Bronchial epithelial cell (primary cell): ENCODE measurements at regions not wholly inside any gene's neighbourhood (a gene's known extent, or its start where the extent isn't known, plus 50 kb on each side); places are given as distances from the start of the nearest gene placed in this dataset.

ENCODE experiments used
- DNase-seq: peaks from one replicate; pipeline ENCODE4 v3.0.0-alpha.2; 2010; ENCODE audit warnings: low read depth
- FAIRE-seq: peaks from 2 replicates; lab custom pipeline; 2011; peaks lifted over from hg19 to GRCh38; lab: Jason Lieb, UNC
- H3K27me3 ChIP-seq: 2 replicates; pipeline ENCODE4 v1.5.1; 2011; ENCODE audit warnings: low read length; ENCODE audit not compliant: control insufficient read depth, insufficient read depth
- H3K36me3 ChIP-seq: 2 replicates; pipeline ENCODE4 v1.5.1; 2011; ENCODE audit warnings: low read length; ENCODE audit not compliant: control insufficient read depth, insufficient read depth
- H3K4me3 ChIP-seq: 2 replicates; pipeline ENCODE4 v1.5.1; 2011; ENCODE audit warnings: mild to moderate bottlenecking, low read depth, low read length, control low read depth
- CTCF ChIP-seq: IDR thresholded peaks from 2 replicates; pipeline ENCODE4 v1.5.1; 2011; ENCODE audit warnings: mild to moderate bottlenecking, moderate library complexity, low read length, control low read depth, inconsistent platforms; ENCODE audit not compliant: insufficient read depth, severe bottlenecking

- FAIRE-seq (no peak), DNase-seq (no peak)
- Histone ChIP-seq H3K36me3 (no peaks in the 10 kb centered on the region), H3K27me3 (no peaks in the 10 kb centered on the region), H3K4me3 (no peak overlapping the region)
- TF ChIP-seq CTCF = no peak
Observed at GRCh38 chr12:107826276-107826675, 51.8 kb downstream of the ASCL4 start.

- Histone ChIP-seq H3K4me3 (no peak overlapping the region), H3K27me3 (no peaks in the 10 kb centered on the region), H3K36me3 (no peaks in the 10 kb centered on the region)
- FAIRE-seq (no peak), DNase-seq (no peak)
- no peak for TF ChIP-seq CTCF
Observed at GRCh38 chr12:107829271-107829670, 54.8 kb downstream of the ASCL4 start.

- TF ChIP-seq CTCF = no peak
- no peaks in the 10 kb centered on the region for H3K36me3 ChIP-seq
- DNase-seq = no peak
- H3K4me3 ChIP-seq = no peak overlapping the region
- no peak for FAIRE-seq
- no peaks in the 10 kb centered on the region for H3K27me3 ChIP-seq
Observed at GRCh38 chr12:107832441-107832840, 57.9 kb downstream of the ASCL4 start.

- FAIRE-seq (no peak), DNase-seq (no peak)
- no peak for TF ChIP-seq CTCF
- H3K36me3 ChIP-seq = no peaks in the 10 kb centered on the region
- H3K4me3 ChIP-seq = no peak overlapping the region
- peaks cover 15% of the 10 kb centered on the region for H3K27me3 ChIP-seq
Observed at GRCh38 chr12:107840186-107840585, 65.7 kb downstream of the ASCL4 start.

- peaks cover 18% of the 10 kb centered on the region for H3K27me3 ChIP-seq
- no peaks in the 10 kb centered on the region for H3K36me3 ChIP-seq
- FAIRE-seq (no peak), DNase-seq (no peak)
- peak overlapping the region; percentile 23 for H3K4me3 ChIP-seq
- no peak for TF ChIP-seq CTCF
Observed at GRCh38 chr12:107843351-107844311, 69.1 kb downstream of the ASCL4 start.
